ENCODE measurements at regions not wholly inside any gene's neighbourhood (a gene's known extent, or its start where the extent isn't known, plus 50 kb on each side); places are given as distances from the start of the nearest gene placed in this dataset.

GRCh38 chr1:200480964-200481363, 71.1 kb upstream of the ZNF281 start:
- H4K20me1 ChIP-seq (ENCODE audit: low read depth, low read length), result no peaks in the 10 kb centered on the region
- no peaks in the 10 kb centered on the region for H3K9me2 ChIP-seq (replicated peaks; ENCODE audit: insufficient read depth, low read length)
- H3K27ac ChIP-seq (ENCODE audit: low read depth, low read length), result no peak overlapping the region
- H3K79me2 ChIP-seq (ENCODE audit: insufficient read depth, low read length), result no peaks in the 10 kb centered on the region
- TF ChIP-seq, protein P1, sequence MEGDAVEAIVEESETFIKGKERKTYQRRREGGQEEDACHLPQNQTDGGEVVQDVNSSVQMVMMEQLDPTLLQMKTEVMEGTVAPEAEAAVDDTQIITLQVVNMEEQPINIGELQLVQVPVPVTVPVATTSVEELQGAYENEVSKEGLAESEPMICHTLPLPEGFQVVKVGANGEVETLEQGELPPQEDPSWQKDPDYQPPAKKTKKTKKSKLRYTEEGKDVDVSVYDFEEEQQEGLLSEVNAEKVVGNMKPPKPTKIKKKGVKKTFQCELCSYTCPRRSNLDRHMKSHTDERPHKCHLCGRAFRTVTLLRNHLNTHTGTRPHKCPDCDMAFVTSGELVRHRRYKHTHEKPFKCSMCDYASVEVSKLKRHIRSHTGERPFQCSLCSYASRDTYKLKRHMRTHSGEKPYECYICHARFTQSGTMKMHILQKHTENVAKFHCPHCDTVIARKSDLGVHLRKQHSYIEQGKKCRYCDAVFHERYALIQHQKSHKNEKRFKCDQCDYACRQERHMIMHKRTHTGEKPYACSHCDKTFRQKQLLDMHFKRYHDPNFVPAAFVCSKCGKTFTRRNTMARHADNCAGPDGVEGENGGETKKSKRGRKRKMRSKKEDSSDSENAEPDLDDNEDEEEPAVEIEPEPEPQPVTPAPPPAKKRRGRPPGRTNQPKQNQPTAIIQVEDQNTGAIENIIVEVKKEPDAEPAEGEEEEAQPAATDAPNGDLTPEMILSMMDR (IDR thresholded peaks at IDR 0.05; ENCODE audit: insufficient read depth, low read length, poor library complexity, severe bottlenecking), result no peak
- TF ChIP-seq EZH2phosphoT487 (conservative IDR thresholded peaks at IDR 0.05; ENCODE audit: low read length), result no peak
- no peak overlapping the region for H3K4me3 ChIP-seq (ENCODE audit: insufficient read depth, low read length, poor library complexity, severe bottlenecking)
- H3K36me3 ChIP-seq (ENCODE audit: low read length), result no peaks in the 10 kb centered on the region
- no peak overlapping the region for H3K9ac ChIP-seq (ENCODE audit: low read length)
- no peak overlapping the region for H3K4me2 ChIP-seq (ENCODE audit: low read depth, low read length, poor library complexity, severe bottlenecking)
- no peak overlapping the region for H2AFZ ChIP-seq (ENCODE audit: low read depth, low read length, severe bottlenecking)
- H3K27me3 ChIP-seq (ENCODE audit: low read length), result no peaks in the 10 kb centered on the region
- H3F3A ChIP-seq (ENCODE audit: insufficient read depth), result no peaks in the 10 kb centered on the region
- H3K9me3 ChIP-seq (ENCODE audit: insufficient read depth, low read length), result no peaks in the 10 kb centered on the region

GRCh38 chr1:200479816-200480215, 70.0 kb upstream of the ZNF281 start:
- Histone ChIP-seq H3K79me2 (ENCODE audit: insufficient read depth, low read length) (no peaks in the 10 kb centered on the region), H3K4me3 (ENCODE audit: insufficient read depth, low read length, poor library complexity, severe bottlenecking) (no peak overlapping the region), H3K9me3 (ENCODE audit: insufficient read depth, low read length) (no peaks in the 10 kb centered on the region), H3K27ac (ENCODE audit: low read depth, low read length) (no peak overlapping the region), H3K9me2 (replicated peaks; ENCODE audit: insufficient read depth, low read length) (no peaks in the 10 kb centered on the region), H3F3A (ENCODE audit: insufficient read depth) (no peaks in the 10 kb centered on the region), H3K9ac (ENCODE audit: low read length) (no peak overlapping the region), H3K27me3 (ENCODE audit: low read length) (no peaks in the 10 kb centered on the region), H2AFZ (ENCODE audit: low read depth, low read length, severe bottlenecking) (no peak overlapping the region), H3K36me3 (ENCODE audit: low read length) (no peaks in the 10 kb centered on the region), H4K20me1 (ENCODE audit: low read depth, low read length) (no peaks in the 10 kb centered on the region), H3K4me2 (ENCODE audit: low read depth, low read length, poor library complexity, severe bottlenecking) (no peak overlapping the region)
- TF ChIP-seq, protein P1 (IDR thresholded peaks at IDR 0.05; ENCODE audit: insufficient read depth, low read length, poor library complexity, severe bottlenecking), result no peak
- no peak for TF ChIP-seq EZH2phosphoT487 (conservative IDR thresholded peaks at IDR 0.05; ENCODE audit: low read length)

DNA sequence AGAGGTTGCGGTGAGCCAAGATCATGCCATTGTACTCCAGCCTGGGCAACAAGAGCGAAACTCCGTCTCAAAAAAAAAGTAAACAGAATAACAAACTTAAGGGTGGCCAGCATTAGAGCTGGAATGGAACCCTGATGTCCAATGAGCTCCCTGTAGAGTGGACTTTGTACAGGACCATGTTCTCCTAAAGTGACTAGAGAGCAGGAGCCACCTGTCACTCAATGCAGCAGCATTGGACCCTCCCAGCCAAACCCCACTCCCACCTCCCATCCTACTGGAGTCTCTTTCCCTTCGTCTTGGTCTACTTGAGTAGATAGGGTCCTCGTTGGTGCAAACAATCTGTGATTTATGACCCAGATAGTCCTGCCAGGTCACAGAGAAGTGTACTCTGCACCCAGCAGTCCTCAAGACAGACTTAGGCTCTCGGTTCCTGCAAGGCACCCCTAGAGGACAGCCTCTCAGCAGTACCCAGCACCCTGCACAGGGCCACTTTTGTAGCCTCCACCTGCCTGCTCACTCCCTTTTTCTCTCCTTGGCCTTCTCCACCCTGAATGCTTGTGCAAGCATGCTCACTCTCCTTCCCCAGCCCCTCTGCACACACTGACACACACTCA, 69.2 kb upstream of the ZNF281 start:
- no peaks in the 10 kb centered on the region for H3K79me2 ChIP-seq (ENCODE audit: insufficient read depth, low read length)
- TF ChIP-seq, protein P1 (IDR thresholded peaks at IDR 0.05; ENCODE audit: insufficient read depth, low read length, poor library complexity, severe bottlenecking), result no peak
- TF ChIP-seq EZH2phosphoT487 (conservative IDR thresholded peaks at IDR 0.05; ENCODE audit: low read length), result no peak
- H3K36me3 ChIP-seq (ENCODE audit: low read length), result no peaks in the 10 kb centered on the region
- no peak overlapping the region for H2AFZ ChIP-seq (ENCODE audit: low read depth, low read length, severe bottlenecking)
- no peak overlapping the region for H3K9ac ChIP-seq (ENCODE audit: low read length)
- H3K4me2 ChIP-seq (ENCODE audit: low read depth, low read length, poor library complexity, severe bottlenecking), result no peak overlapping the region
- H3K27me3 ChIP-seq (ENCODE audit: low read length), result no peaks in the 10 kb centered on the region
- H3K4me3 ChIP-seq (ENCODE audit: insufficient read depth, low read length, poor library complexity, severe bottlenecking), result no peak overlapping the region
- no peaks in the 10 kb centered on the region for H3K9me2 ChIP-seq (replicated peaks; ENCODE audit: insufficient read depth, low read length)
- no peaks in the 10 kb centered on the region for H4K20me1 ChIP-seq (ENCODE audit: low read depth, low read length)
- H3K9me3 ChIP-seq (ENCODE audit: insufficient read depth, low read length), result no peaks in the 10 kb centered on the region
- H3K27ac ChIP-seq (ENCODE audit: low read depth, low read length), result no peak overlapping the region
- H3F3A ChIP-seq (ENCODE audit: insufficient read depth), result no peaks in the 10 kb centered on the region
